A549 (cell line): ENCODE measurements at regions not wholly inside any gene's neighbourhood (a gene's known extent, or its start where the extent isn't known, plus 50 kb on each side); places are given as distances from the start of the nearest gene placed in this dataset.
A peak's percentile ranks its signal among the peaks of the same experiment; 100 is the strongest.

Experiments used
- ATAC-seq, 2 experiments: fragments of 200-7000 bp in 1 of 2; fragments of >200 bp in 1 of 2; cut with Nextera tagmentation in 1 of 2; cut with Tn5 transposase in 1 of 2; 3 replicates each; pipeline versions ENCODE4 v1.8.0 to v1.9.1; 2018 to 2020; ENCODE audit warnings: mild to moderate bottlenecking in 1 of 2, moderate library complexity in 1 of 2
- CTCF ChIA-PET: fragments of 300-600 bp; sonication (Branson Sonifier 250); formaldehyde crosslinking; extraction: SDS; loops from one replicate; lab custom pipeline; 2021; ENCODE audit warnings: antibody characterized with exemption, inconsistent platforms; lab: Yijun Ruan, JAX
- POLR2A ChIA-PET: fragments of 350-600 bp; formaldehyde crosslinking; extraction: SDS; loops from one replicate; lab custom pipeline; 2021; ENCODE audit warnings: antibody characterized with exemption, inconsistent platforms; lab: Yijun Ruan, JAX
- DNase-seq, 2 experiments: peaks; one replicate each; pipeline versions ENCODE4 v3.0.0 to v3.0.0-alpha.2; 2011 to 2016; ENCODE audit warnings: low read depth in 1 of 2, low spot score in 1 of 2
- FAIRE-seq: peaks from 2 replicates; lab custom pipeline; 2011; peaks lifted over from hg19 to GRCh38; lab: Jason Lieb, UNC
- H3K27ac ChIP-seq, 2 experiments: fragments of >200 bp; sonication (Bioruptor Twin); formaldehyde crosslinking; 3 replicates each; pipeline ENCODE4 v1.5.1; 2016 to 2017
- H3K4me1 ChIP-seq: fragments of >200 bp; sonication (Bioruptor Twin); formaldehyde crosslinking; 3 replicates; pipeline ENCODE4 v1.6.1; 2016
- H3K4me2 ChIP-seq: fragments of >200 bp; sonication (Bioruptor Twin); formaldehyde crosslinking; 3 replicates; pipeline ENCODE4 v1.6.1; 2016
- H3K4me3 ChIP-seq: fragments of >200 bp; sonication (Bioruptor Twin); formaldehyde crosslinking; 3 replicates; pipeline ENCODE4 v1.5.1; 2016
- H3K9me3 ChIP-seq: fragments of >200 bp; sonication (Bioruptor Twin); formaldehyde crosslinking; 3 replicates; pipeline ENCODE4 v1.6.1; 2016
- BCL3 ChIP-seq: fragments of >200 bp; sonication (Bioruptor Twin); formaldehyde crosslinking; IDR thresholded peaks from 3 replicates; pipeline ENCODE4 v1.6.1; 2016
- BHLHE40 ChIP-seq: IDR thresholded peaks from 2 replicates; pipeline ENCODE4 v1.6.1; 2012; ENCODE audit warnings: low read depth, low read length, inconsistent platforms
- CBX8 ChIP-seq: fragments of 200-600 bp; sonication (generic); IDR thresholded peaks from 2 replicates; pipeline ENCODE4 v1.6.1; 2016
- CHD2 ChIP-seq: fragments of 150-350 bp; IDR thresholded peaks from 2 replicates; pipeline ENCODE4 v1.6.1; 2014; ENCODE audit warnings: low read length; ENCODE audit not compliant: partially characterized antibody
- CHD4 ChIP-seq: fragments of 200-600 bp; sonication (generic); IDR thresholded peaks from 2 replicates; pipeline ENCODE4 v1.6.1; 2016; ENCODE audit warnings: antibody characterized with exemption, mild to moderate bottlenecking, borderline replicate concordance
- ELK1 ChIP-seq: fragments of 150-350 bp; IDR thresholded peaks from 2 replicates; pipeline ENCODE4 v1.6.1; 2014; ENCODE audit warnings: low read depth, mild to moderate bottlenecking, low read length
- EP300 ChIP-seq, 2 experiments: fragments of >200 bp; sonication (Bioruptor Twin); formaldehyde crosslinking; IDR thresholded peaks; 2 replicates in 1 of 2; 3 replicates in 1 of 2; pipeline ENCODE4 v1.6.1; 2016 to 2017
- ESRRA ChIP-seq: fragments of 150-350 bp; IDR thresholded peaks from 2 replicates; pipeline ENCODE4 v1.6.1; 2014; ENCODE audit warnings: mild to moderate bottlenecking, low read length, borderline replicate concordance
- FOSL2 ChIP-seq, 2 experiments: fragments of 450-650 bp in 1 of 2; fragments of >200 bp in 1 of 2; sonication (Bioruptor Twin) in 1 of 2; formaldehyde crosslinking; IDR thresholded peaks; 2 replicates each; pipeline versions ENCODE4 v1.5.0 to v1.6.1; 2016 to 2020; ENCODE audit warnings: mild to moderate bottlenecking in 1 of 2, moderate library complexity in 1 of 2
- HDAC2 ChIP-seq: fragments of 200-600 bp; sonication (generic); IDR thresholded peaks from 2 replicates; pipeline ENCODE4 v1.6.1; 2016
- HEYL ChIP-seq: fragments of 250-450 bp; sonication (Bioruptor Pico); IDR thresholded peaks from 2 replicates; pipeline ENCODE4 v1.8.0; 2021; ENCODE audit warnings: mild to moderate bottlenecking, moderate library complexity
- HMGXB4 ChIP-seq: fragments of 250-450 bp; sonication (Bioruptor Pico); IDR thresholded peaks from 2 replicates; pipeline ENCODE4 v1.5.0; 2021; ENCODE audit warnings: mild to moderate bottlenecking, moderate library complexity, borderline replicate concordance
- JUN ChIP-seq, 2 experiments: fragments of >200 bp; sonication (Bioruptor Twin); formaldehyde crosslinking; IDR thresholded peaks; 2 replicates in 1 of 2; 3 replicates in 1 of 2; pipeline ENCODE4 v1.6.1; 2016 to 2017
- KDM1A ChIP-seq: fragments of 200-600 bp; sonication (generic); IDR thresholded peaks from 2 replicates; pipeline ENCODE4 v1.6.1; 2016; ENCODE audit warnings: low read depth, mild to moderate bottlenecking
- KDM5A ChIP-seq: fragments of 200-600 bp; sonication (generic); IDR thresholded peaks from 2 replicates; pipeline ENCODE4 v1.6.1; 2016; ENCODE audit warnings: antibody characterized with exemption, mild to moderate bottlenecking
- MAX ChIP-seq: IDR thresholded peaks from 2 replicates; pipeline ENCODE4 v1.6.1; 2012
- MAZ ChIP-seq: fragments of 150-350 bp; IDR thresholded peaks from 2 replicates; pipeline ENCODE4 v1.6.1; 2014; ENCODE audit warnings: antibody characterized with exemption, low read depth, low read length, borderline replicate concordance
- MYC ChIP-seq: IDR thresholded peaks from 2 replicates; pipeline ENCODE4 v1.6.1; 2012; ENCODE audit warnings: mild to moderate bottlenecking, inconsistent platforms, low read length, improper control_type of control experiment, borderline replicate concordance
- NPAS2 ChIP-seq: fragments of 250-450 bp; sonication (Bioruptor Pico); IDR thresholded peaks from 2 replicates; pipeline ENCODE4 v1.8.0; 2022; ENCODE audit warnings: mild to moderate bottlenecking, moderate library complexity, borderline replicate concordance
- PHF8 ChIP-seq: fragments of 200-600 bp; sonication (generic); IDR thresholded peaks from 2 replicates; pipeline ENCODE4 v1.6.1; 2016; ENCODE audit warnings: low read depth, mild to moderate bottlenecking, antibody characterized with exemption, moderate library complexity, borderline replicate concordance
- POLR2AphosphoS2 ChIP-seq: conservative IDR thresholded peaks from 2 replicates; pipeline ENCODE4 v1.6.1; 2012; ENCODE audit warnings: low read length, improper control_type of control experiment, inconsistent platforms
- RARB ChIP-seq: fragments of 250-450 bp; sonication (Bioruptor Pico); IDR thresholded peaks from 2 replicates; pipeline ENCODE4 v1.8.0; 2021; ENCODE audit warnings: mild to moderate bottlenecking, moderate library complexity
- RCOR1 ChIP-seq: fragments of 150-350 bp; IDR thresholded peaks from 2 replicates; pipeline ENCODE4 v1.6.1; 2014; ENCODE audit warnings: antibody characterized with exemption, low read length, low read depth
- REST ChIP-seq: fragments of 200-600 bp; sonication (generic); IDR thresholded peaks from 2 replicates; pipeline ENCODE4 v1.6.1; 2016; ENCODE audit warnings: antibody characterized with exemption, mild to moderate bottlenecking, moderate library complexity
- TP53 ChIP-seq: fragments of 250-450 bp; sonication (Bioruptor Pico); IDR thresholded peaks from 2 replicates; pipeline ENCODE4 v1.5.0; 2021; ENCODE audit warnings: mild to moderate bottlenecking, moderate library complexity
- ZFP36 ChIP-seq: fragments of 450-650 bp; IDR thresholded peaks from 2 replicates; pipeline ENCODE4 v1.6.1; 2014; ENCODE audit warnings: borderline replicate concordance; ENCODE audit not compliant: partially characterized antibody
- ZNF302 ChIP-seq: fragments of 250-450 bp; sonication (Bioruptor Pico); IDR thresholded peaks from 2 replicates; pipeline ENCODE4 v1.9.0; 2021; ENCODE audit warnings: inconsistent platforms, mild to moderate bottlenecking, moderate library complexity
- WGBS: methylation state at CpG from one replicate; pipeline ENCODE4 v1.1.6; 2017; ENCODE audit errors: missing lambda C conversion rate; 5-methylcytosine and 5-hydroxymethylcytosine counted together

- H3K9me3 ChIP-seq: no peaks in the 10 kb centered on the region
- no peak overlapping the region for H3K4me3 ChIP-seq
- FAIRE-seq (no peak), DNase-seq (no peak), ATAC-seq (no peak)
- H3K4me1 ChIP-seq: peaks cover 16% of the 10 kb centered on the region
- TF ChIP-seq ZNF302 (no peak), HMGXB4 (CRISPR knock-in tag) (no peak), TP53 (no peak), BCL3 (no peak), ESRRA (no peak), KDM5A (no peak), POLR2AphosphoS2 (no peak), NPAS2 (CRISPR knock-in tag) (no peak), RARB (CRISPR knock-in tag) (no peak), REST (no peak), EP300 (IDR thresholded peaks at IDR 0.05) (no peak), KDM1A (no peak), MYC (no peak), ZFP36 (no peak)
- peak overlapping the region in 1 of 2 experiments; percentile 20; a peak in 1 of 6 replicates for H3K27ac ChIP-seq
- no peak overlapping the region for H3K4me2 ChIP-seq
- ChIA-PET POLR2A (no interaction called here), CTCF (interaction anchor here (1.1 kb wide), 1 partner anchor 12 kb away, joined by 3 read pairs; no protein-coding TSS in a partner anchor)
- WGBS: 91% methylated on average over 5 of the region's 5 CpGs
Measured at GRCh38 chr13:44255771-44256364, 117.8 kb upstream of the SERP2 start.

GRCh38 chr13:44257796-44258195 lies 115.8 kb upstream of the SERP2 start:
- Histone ChIP-seq H3K4me1 (peaks cover 16% of the 10 kb centered on the region), H3K4me2 (no peak overlapping the region), H3K4me3 (no peak overlapping the region), H3K9me3 (no peaks in the 10 kb centered on the region), H3K27ac (no peak overlapping the region)
- no peak for FAIRE-seq
- ATAC-seq: no peak
- 88% methylated on average over 4 of the region's 4 CpGs for WGBS
- ChIA-PET POLR2A (no interaction called here), CTCF (no interaction called here)
- DNase-seq: no peak
- TF ChIP-seq RARB (CRISPR knock-in tag): no peak
- no peak for TF ChIP-seq PHF8
- TF ChIP-seq JUN (IDR thresholded peaks at IDR 0.05): no peak
- TF ChIP-seq HEYL: no peak
- TF ChIP-seq CBX8: no peak
- TF ChIP-seq MAX: no peak
- TF ChIP-seq CHD4: no peak
- TF ChIP-seq MAZ: no peak
- TF ChIP-seq CHD2: no peak
- TF ChIP-seq RCOR1: no peak
- no peak for TF ChIP-seq HDAC2
- TF ChIP-seq BCL3: no peak
- TF ChIP-seq FOSL2 (IDR thresholded peaks at IDR 0.05): no peak
- no peak for TF ChIP-seq FOSL2 (CRISPR knock-in tag; IDR thresholded peaks at IDR 0.05)
- no peak for TF ChIP-seq BHLHE40
- TF ChIP-seq ELK1: no peak
